GM20000 (cell line): ENCODE measurements at regions not wholly inside any gene's neighbourhood (a gene's known extent, or its start where the extent isn't known, plus 50 kb on each side); places are given as distances from the start of the nearest gene placed in this dataset.
"Not testable (repeated sequence)": the region's sequence is repeated elsewhere in the genome, so short reads cannot be mapped to it uniquely, and the experiment has no call there.

ENCODE experiments used
- DNase-seq: peaks from one replicate; pipeline ENCODE4 v3.0.0; 2012; ENCODE audit warnings: low spot score
- CTCF ChIP-seq: IDR thresholded peaks from 2 replicates; pipeline ENCODE4 v1.5.1; 2012; ENCODE audit warnings: mild to moderate bottlenecking, control low read depth; ENCODE audit errors: extremely low read depth, missing control alignments

- not testable (repeated sequence) for DNase-seq
Observed at GRCh38 chr15:20473465-20473864, 68.1 kb downstream of the GOLGA6L6 start.

- not testable (repeated sequence) for DNase-seq
Observed at GRCh38 chr15:20472983-20473382, 68.6 kb downstream of the GOLGA6L6 start.

- DNase-seq: not testable (repeated sequence)
Observed at GRCh38 chr15:20470810-20471209, 70.8 kb downstream of the GOLGA6L6 start.

- not testable (repeated sequence) for DNase-seq
Observed at GRCh38 chr15:20441138-20441537, 100.5 kb downstream of the GOLGA6L6 start.

- DNase-seq: not testable (repeated sequence)
Observed at GRCh38 chr15:20440390-20440789, 101.2 kb downstream of the GOLGA6L6 start.

GRCh38 chr15:20439111-20439510, 102.5 kb downstream of the GOLGA6L6 start:
- not testable (repeated sequence) for DNase-seq

- DNase-seq: not testable (repeated sequence)
Observed at GRCh38 chr15:20438255-20438654, 103.3 kb downstream of the GOLGA6L6 start.

GRCh38 chr15:20433468-20433867, 108.1 kb downstream of the GOLGA6L6 start:
- DNase-seq: not testable (repeated sequence)

GRCh38 chr15:20430495-20430894, 111.1 kb downstream of the GOLGA6L6 start:
- not testable (repeated sequence) for DNase-seq

GRCh38 chr15:20420710-20421109, 120.9 kb downstream of the GOLGA6L6 start:
- not testable (repeated sequence) for DNase-seq

GRCh38 chr15:20416618-20417017, 125.0 kb downstream of the GOLGA6L6 start:
- not testable (repeated sequence) for DNase-seq

GRCh38 chr15:20409667-20410198, 131.9 kb downstream of the GOLGA6L6 start:
- DNase-seq: not testable (repeated sequence)

GRCh38 chr15:20409247-20409646, 132.4 kb downstream of the GOLGA6L6 start:
- DNase-seq: no peak

GRCh38 chr15:20407553-20407952, 134.0 kb downstream of the GOLGA6L6 start:
- no peak for TF ChIP-seq CTCF
- DNase-seq: no peak

More at GRCh38 chr15:20409247-20409646, 132.4 kb downstream of the GOLGA6L6 start:
- no peak for TF ChIP-seq CTCF

- DNase-seq: not testable (repeated sequence)
Observed at GRCh38 chr15:20404571-20404970, 137.0 kb downstream of the GOLGA6L6 start.

GRCh38 chr15:20402586-20402985, 139.0 kb downstream of the GOLGA6L6 start:
- not testable (repeated sequence) for DNase-seq

- DNase-seq: not testable (repeated sequence)
Observed at GRCh38 chr15:20401058-20401457, 140.5 kb downstream of the GOLGA6L6 start.

- DNase-seq: not testable (repeated sequence)
Observed at GRCh38 chr15:20398680-20399079, 142.9 kb downstream of the GOLGA6L6 start.

GRCh38 chr15:20388161-20388560, 153.4 kb downstream of the GOLGA6L6 start:
- DNase-seq: not testable (repeated sequence)
